GM18502 (cell line): ENCODE measurements at regions not wholly inside any gene's neighbourhood (a gene's known extent, or its start where the extent isn't known, plus 50 kb on each side); places are given as distances from the start of the nearest gene placed in this dataset.

ENCODE experiments used
- ATAC-seq: cut with Tn5 transposase; IDR thresholded peaks from one replicate; pipeline ENCODE4 v1.9.1; 2021; ENCODE audit warnings: mild to moderate bottlenecking; ENCODE audit not compliant: unreplicated experiment, poor library complexity

GRCh38 chr7:35537067-35538023, 157.6 kb downstream of the HERPUD2 start:
- peak; percentile 100 for ATAC-seq

- ATAC-seq = no peak
Observed at GRCh38 chr7:35536396-35536826, 158.5 kb downstream of the HERPUD2 start.

DNA sequence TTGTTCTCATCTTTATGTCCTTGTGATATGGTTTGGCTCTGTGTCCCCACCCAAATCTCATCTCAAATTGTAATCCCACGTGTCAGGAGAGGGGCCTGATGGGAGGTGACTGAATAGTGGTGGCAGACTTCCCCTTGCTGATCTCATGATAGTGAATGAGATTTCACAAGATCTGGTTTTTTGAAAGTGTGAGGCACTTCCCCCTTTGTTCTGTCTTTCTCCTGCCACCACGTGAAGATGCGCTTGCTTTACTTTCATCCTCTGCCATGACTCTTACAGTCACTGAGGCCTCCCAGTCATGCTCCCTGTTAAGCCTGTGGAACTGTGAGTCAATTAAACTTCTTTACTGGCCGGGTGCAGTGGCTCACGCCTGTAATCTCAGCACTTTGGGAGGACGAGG, 161.0 kb downstream of the HERPUD2 start:
- no peak for ATAC-seq

- no peak for ATAC-seq
Observed at GRCh38 chr7:35530124-35531109, 164.5 kb downstream of the HERPUD2 start.

DNA sequence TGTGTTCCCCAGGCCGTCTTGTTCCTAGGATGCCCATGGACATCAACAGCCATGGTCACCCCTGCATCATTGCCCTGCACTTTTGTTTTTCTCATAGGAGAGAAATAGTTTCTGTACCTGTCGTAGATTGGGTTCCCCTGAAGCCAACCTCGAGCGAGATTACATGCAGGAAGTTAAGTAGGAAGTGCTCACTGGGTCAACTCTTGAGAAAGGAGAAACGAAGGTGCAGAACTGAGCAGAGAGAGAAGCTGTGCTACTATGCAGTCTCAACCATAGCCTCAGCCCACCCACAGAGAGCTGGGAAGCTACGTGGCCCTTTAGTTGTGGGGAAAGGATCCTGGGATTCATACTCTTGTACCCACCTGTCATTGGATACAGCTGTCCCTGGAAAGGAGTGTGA, 165.2 kb downstream of the HERPUD2 start:
- no peak for ATAC-seq

DNA sequence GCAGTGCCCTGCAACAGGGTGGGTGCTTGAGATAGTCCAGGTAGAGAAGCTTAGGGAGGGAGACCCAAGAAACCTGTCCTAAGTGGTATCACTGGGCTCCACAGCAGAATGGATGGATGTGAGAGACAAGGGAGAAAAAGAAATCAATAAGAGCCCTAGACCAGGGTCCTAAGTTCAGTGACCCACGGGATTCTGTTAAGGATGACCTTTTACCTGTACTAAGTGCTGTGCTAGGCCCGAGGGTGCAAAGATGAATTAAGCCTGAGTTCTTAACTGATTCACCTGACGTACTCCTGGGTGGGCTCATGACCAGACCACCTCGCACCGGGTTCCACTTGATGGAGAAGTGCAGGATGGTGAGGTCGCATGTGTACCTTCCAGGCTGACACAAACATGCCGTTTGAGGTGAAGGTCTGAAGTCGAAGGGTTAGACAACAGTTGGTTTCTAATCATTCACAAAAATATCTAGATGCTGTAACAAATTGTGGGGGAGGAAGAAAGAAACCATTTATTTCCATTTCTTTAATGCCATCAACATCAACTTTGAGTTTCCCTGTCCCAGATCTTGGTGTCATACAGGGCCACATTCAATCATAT, 166.5 kb downstream of the HERPUD2 start:
- ATAC-seq = no peak

DNA sequence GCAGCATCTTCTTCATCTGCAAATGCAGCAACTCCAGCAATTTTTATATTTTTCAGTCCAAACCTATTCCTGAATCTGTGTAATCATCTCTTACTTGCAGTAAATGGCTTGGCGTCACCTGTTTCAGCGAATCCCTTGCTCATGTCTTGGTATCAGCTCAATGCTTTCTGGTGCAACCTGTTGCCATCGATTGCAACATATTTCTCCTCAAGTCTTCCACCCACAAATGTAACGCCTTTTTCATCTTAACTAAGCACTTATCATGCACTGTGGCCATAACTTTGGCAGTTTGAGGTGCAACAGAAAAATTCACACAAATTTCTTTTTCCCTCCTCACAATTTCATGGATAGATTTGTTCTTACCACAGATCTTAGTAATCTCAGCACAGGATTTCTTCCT, 168.3 kb downstream of the HERPUD2 start:
- no peak for ATAC-seq

GRCh38 chr7:35524112-35524804, 170.7 kb downstream of the HERPUD2 start:
- ATAC-seq = no peak

GRCh38 chr7:35523292-35523691, 171.6 kb downstream of the HERPUD2 start:
- no peak for ATAC-seq

DNA sequence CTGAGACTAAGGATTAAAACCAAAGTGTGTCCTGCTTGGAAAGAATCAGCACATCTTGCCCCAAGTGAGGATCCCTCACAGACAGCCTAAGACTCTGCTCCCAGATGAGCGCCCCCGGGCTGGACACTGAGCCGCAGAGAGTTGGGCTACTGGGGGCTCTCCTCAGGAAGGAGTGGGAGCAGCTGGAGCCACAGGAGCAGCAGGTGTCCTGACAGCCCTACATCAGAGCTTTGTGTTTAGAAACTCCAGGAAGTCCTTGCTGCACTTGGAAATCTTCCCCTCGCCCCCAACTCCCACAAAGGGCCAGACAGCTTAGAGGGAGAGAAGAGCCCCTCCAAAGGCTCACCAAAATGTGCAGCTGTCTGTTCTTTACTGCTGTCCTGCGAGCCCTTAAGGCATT, 172.2 kb downstream of the HERPUD2 start:
- no peak for ATAC-seq

DNA sequence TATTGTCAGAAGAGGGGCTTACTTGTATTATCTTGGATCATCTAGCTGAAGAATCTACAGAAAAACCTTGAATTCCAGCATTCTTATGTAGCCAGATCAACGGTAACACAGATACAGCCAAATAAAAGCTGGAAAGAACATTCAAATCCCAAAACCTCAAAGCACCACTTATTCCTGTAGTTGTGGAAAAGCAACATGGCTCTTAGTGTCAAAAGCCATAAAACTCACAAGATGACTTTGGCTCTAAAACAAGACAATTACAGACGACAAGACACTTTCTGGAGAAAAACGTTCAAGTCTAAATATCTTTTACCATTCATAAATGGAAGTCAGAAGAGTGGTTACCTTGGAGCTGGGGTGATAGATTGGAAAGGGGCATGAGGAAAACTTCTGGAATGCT, 173.0 kb downstream of the HERPUD2 start:
- no peak for ATAC-seq

DNA sequence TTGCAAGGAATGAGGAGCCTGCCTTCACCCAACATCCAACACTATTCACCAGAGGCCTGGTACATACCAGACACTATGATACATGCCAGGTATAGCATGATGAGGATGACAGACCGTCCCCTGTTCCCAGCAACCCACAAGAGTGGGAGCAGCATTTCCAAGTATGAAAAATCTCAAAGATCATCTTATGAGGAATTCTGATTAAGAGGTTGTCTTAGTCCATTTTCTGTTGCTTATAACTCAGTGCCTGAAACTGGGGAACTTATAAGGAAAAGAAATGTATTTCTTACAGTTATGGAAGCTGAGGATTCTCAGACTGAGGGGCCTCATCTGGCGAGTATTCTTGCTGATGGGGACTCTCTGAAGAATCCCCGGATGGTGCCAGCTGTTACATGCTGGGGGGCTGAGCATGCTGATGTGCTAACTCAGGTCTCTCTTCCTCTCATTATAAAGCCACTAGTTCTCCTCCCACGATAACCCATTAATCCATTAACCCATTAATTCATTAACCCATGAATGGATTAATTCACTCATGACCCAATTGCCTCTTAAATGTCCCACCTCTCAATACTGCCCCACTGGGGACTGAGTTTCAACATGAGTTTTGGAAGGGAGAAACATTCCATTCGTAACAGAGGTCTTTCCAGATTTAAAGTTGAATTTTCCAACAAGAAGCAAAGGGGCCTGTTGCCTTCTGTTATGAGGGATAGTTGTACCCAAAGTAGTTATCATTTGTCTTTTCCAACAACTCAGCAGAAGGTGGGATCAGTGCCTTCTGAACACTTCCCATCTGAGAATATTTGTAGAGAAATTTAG, 173.9 kb downstream of the HERPUD2 start:
- ATAC-seq = no peak

- peak; percentile 93 for ATAC-seq
Observed at GRCh38 chr7:35519971-35520809, 174.7 kb downstream of the HERPUD2 start.

GRCh38 chr7:35518767-35519166, 176.2 kb downstream of the HERPUD2 start:
- ATAC-seq = no peak

GRCh38 chr7:35516498-35516897, 178.4 kb downstream of the HERPUD2 start:
- no peak for ATAC-seq

DNA sequence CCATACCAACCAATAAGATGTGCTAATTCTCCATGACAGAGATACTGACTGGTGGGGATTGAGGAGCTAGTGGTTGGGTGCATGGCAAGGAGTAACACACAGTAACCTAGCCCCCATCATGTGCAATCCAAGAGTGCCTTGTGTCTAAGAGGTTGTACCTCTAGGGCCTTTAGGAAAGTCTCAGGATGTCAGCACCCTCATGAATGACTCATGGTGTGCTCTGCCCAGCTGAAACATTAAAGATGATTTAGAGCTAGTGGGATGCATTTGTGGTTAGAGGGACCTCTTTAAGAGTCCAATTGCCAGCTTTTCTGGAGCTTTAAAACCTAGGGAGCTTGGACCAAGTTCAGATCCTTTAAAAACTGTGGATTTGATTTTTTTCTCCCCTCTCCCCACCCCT, 181.1 kb downstream of the HERPUD2 start:
- no peak for ATAC-seq

GRCh38 chr7:35513195-35513594, 181.7 kb downstream of the HERPUD2 start:
- ATAC-seq = no peak

- ATAC-seq = no peak
Observed at GRCh38 chr7:35512716-35513115, 182.2 kb downstream of the HERPUD2 start.
